Stomach (tissue), 8 donors: ENCODE measurements at regions not wholly inside any gene's neighbourhood (a gene's known extent, or its start where the extent isn't known, plus 50 kb on each side); places are given as distances from the start of the nearest gene placed in this dataset.
A peak's percentile ranks its signal among the peaks of the same experiment; 100 is the strongest.
"Not testable (repeated sequence)": the region's sequence is repeated elsewhere in the genome, so short reads cannot be mapped to it uniquely, and the experiment has no call there.

Source experiments
- DNase-seq, 2 donors: peaks; one replicate each; pipeline versions ENCODE4 v3.0.0 to v3.0.0-alpha.2; 2013 to 2019
- H3K27ac ChIP-seq, 5 donors: fragments of 200-600 bp in 4 of 5; sonication (generic) in 4 of 5; one replicate each; pipeline ENCODE4 v1.5.1; 2013 to 2019; ENCODE audit warnings: mild to moderate bottlenecking in 1 of 5, moderate library complexity in 1 of 5
- H3K27me3 ChIP-seq, 3 donors: fragments of 200-600 bp; sonication (generic); one replicate each; pipeline ENCODE4 v1.5.1; 2017 to 2019; ENCODE audit warnings: mixed run types in 1 of 3
- H3K36me3 ChIP-seq, 4 donors: fragments of 200-600 bp; sonication (generic); 1 replicate in 3 of 4; 2 replicates in 1 of 4; pipeline ENCODE4 v1.5.1; 2016 to 2019
- H3K4me1 ChIP-seq, 4 donors: fragments of 200-600 bp; sonication (generic); one replicate each; pipeline ENCODE4 v1.5.1; 2016 to 2019
- H3K4me3 ChIP-seq, 4 donors: fragments of 200-600 bp; sonication (generic) in 3 of 4; one replicate each; pipeline ENCODE4 v1.5.1; 2016 to 2019; ENCODE audit warnings: mild to moderate bottlenecking in 1 of 4
- H3K9me3 ChIP-seq, 4 donors: fragments of 200-600 bp; sonication (generic); one replicate each; pipeline ENCODE4 v1.5.1; 2016 to 2019
- WGBS, 5 donors: extraction: QIAGEN DNeasy Blood & Tissue Kit in 3 of 5; methylation state at CpG; one replicate each; pipeline versions ENCODE4 v1.1.5 to v1.1.7; 2013 to 2018; 5-methylcytosine and 5-hydroxymethylcytosine counted together
- intact Hi-C: fragments of 100-400 bp; cut with DNase I; formaldehyde crosslinking; loops from one replicate; pipeline ENCODE4 v1.15.1; 2023; ENCODE audit warnings: low total_unique reads
- TF ChIP-seq, protein P1 (sequence below), 7 experiments: fragments of 450-650 bp in 4 of 7; fragments of 200-600 bp in 3 of 7; sonication (generic) in 3 of 7; IDR thresholded peaks; one replicate each; pipeline ENCODE4 v1.5.1; 2016 to 2019; ENCODE audit warnings: antibody characterized with exemption in 7 of 7, control low read depth in 2 of 7, mild to moderate bottlenecking in 1 of 7
- donor health status: healthy with polysubstance abuse.
- donor health status: Bipolar disorder and iron deficiency.
- donor health status: healthy.

DNA sequence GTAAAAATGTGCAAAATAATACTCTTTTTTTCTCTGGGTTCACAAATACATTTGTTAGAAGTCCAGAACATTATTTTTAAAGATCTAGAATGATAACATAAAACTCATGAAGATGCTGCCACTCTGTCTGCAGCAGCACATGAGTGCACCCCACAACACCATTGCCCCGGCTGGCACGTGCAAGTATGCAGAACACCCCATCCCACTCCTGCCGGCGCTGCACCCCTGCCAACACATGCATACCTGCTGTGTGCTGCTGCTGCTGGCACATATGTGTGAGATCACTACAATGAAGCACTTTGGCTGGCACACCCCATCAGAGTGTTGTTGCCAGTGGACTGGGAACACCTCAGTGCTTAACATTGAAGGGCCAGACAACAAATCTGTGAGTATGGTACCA is 129.1 kb downstream of the CCT8L2 start:
- WGBS, 5 donors = 78 to 87% (median 85%) methylated on average over 4 of the region's 4 CpGs
- H3K4me3 ChIP-seq, H3K27ac ChIP-seq, H3K9me3 ChIP-seq, H3K4me1 ChIP-seq, DNase-seq, H3K27me3 ChIP-seq, H3K36me3 ChIP-seq, intact Hi-C loops: not testable (repeated sequence)

DNA sequence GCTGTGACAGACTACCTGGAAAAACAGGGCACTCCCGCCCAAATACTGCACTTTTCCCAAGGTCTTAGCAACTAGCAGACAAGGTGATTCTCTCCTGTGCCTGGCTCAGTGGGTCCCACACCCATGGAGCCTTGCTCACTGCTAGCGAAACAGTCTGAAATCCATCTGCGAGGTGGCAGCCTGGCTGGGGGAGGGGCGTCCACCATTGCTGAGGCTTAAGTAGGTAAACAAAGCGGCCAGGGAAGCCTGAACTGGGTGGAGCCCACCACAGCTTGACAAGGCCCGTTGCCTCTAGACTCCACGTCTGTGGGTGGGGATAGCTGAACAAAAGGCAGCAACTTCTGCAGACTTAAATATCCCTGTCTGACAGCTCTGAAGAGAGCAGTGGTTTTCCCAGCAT is 145.2 kb downstream of the CCT8L2 start:
- 47 to 50% (median 49%) methylated on average over 7 of the region's 7 CpGs; no CpG with 5 or more reads in 1 of the 5 donors for WGBS, 5 donors
- H3K4me3 ChIP-seq, H3K36me3 ChIP-seq, intact Hi-C loops, H3K27me3 ChIP-seq, H3K27ac ChIP-seq, DNase-seq, H3K4me1 ChIP-seq: not testable (repeated sequence)
- peaks cover 0 to 10% (median 4%) of the 10 kb centered on the region in 4 donors for H3K9me3 ChIP-seq

DNA sequence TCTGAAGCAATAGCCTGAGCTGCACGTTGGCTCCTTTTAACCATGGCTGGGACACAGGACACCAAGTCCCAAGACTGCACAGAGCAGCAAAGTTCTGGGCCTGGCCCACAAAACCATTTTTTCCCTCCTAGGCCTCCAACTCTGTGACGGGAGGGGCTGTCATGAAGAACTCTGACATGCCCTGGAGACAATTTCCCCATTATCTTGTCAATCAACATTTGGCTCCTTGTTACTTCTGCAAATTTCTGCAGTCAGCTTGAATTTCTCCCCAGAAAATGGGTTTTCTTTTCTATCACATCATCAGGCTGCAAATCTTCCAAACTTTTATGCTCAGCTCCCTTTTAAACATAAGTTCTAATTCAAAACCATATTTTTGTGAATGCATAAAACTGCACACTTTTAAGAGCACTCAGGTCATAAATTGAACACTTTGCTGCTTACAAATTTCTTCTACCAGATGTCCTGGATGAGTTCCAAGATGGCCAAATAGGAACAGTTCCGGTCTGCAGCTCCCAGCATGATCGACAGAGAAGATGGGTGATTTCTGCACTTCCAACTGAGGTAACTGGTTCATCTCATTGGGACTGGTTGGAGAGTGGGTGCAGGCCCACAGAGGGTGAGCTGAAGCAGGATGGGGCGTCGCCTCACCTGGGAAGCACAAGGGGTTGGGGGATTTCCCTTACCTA is 145.7 kb downstream of the CCT8L2 start:
- H3K9me3 ChIP-seq = peaks cover 0 to 10% (median 4%) of the 10 kb centered on the region in 4 donors
- H3K27me3 ChIP-seq, H3K4me1 ChIP-seq, intact Hi-C loops, H3K27ac ChIP-seq, H3K36me3 ChIP-seq, H3K4me3 ChIP-seq, DNase-seq: not testable (repeated sequence)
- 60 to 67% (median 65%) methylated on average over 4 to 6 of the region's 6 CpGs for WGBS, 5 donors

DNA sequence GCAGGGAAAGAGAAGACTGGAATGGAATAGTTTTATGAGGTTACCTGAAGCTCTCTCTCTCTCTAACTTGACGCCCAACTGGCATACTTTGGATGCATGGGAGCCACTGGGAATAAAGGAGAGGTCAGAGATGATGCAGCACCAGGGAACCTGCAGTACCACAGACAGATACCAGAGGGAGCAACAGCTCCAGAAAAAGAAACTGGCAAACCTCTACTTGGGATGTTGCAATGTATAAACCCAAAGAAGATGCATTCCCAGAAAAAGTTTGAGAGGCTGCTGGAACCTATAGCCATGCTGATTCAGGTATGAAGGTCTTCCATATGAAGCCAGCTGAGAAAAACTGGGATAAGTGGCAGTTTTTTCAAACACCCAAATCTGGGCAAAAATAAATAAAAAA is 151.6 kb downstream of the CCT8L2 start:
- DNase-seq, H3K27ac ChIP-seq, H3K4me3 ChIP-seq, H3K27me3 ChIP-seq, H3K4me1 ChIP-seq, H3K9me3 ChIP-seq, H3K36me3 ChIP-seq, intact Hi-C loops: not testable (repeated sequence)
- TF ChIP-seq, protein P1, sequence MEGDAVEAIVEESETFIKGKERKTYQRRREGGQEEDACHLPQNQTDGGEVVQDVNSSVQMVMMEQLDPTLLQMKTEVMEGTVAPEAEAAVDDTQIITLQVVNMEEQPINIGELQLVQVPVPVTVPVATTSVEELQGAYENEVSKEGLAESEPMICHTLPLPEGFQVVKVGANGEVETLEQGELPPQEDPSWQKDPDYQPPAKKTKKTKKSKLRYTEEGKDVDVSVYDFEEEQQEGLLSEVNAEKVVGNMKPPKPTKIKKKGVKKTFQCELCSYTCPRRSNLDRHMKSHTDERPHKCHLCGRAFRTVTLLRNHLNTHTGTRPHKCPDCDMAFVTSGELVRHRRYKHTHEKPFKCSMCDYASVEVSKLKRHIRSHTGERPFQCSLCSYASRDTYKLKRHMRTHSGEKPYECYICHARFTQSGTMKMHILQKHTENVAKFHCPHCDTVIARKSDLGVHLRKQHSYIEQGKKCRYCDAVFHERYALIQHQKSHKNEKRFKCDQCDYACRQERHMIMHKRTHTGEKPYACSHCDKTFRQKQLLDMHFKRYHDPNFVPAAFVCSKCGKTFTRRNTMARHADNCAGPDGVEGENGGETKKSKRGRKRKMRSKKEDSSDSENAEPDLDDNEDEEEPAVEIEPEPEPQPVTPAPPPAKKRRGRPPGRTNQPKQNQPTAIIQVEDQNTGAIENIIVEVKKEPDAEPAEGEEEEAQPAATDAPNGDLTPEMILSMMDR (IDR thresholded peaks at IDR 0.05) = peak in 2 of 7 experiments; percentile 35 to 44
- 0 to 28% (median 17%) methylated on average over 1 of the region's 1 CpG for WGBS, 5 donors

DNA sequence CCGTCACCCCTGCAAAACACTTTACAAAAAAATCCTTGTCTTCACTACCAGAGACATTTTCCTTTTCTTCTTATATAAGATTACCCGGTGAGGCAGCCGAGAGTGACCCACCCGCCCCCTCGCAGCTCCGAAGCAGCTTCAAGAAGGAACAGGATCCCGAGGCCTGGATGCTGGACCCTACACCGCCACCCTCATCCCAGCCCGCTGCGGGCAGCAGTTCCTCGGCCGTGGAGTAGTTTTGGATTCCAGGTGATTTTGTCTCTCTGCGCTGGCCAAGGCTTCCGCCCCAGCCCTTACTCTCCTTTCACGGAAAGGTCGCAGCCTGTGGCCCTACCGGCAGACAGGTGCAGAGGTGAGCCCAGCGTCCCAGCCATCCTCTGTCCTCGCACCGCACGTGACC is 169.1 kb downstream of the CCT8L2 start:
- intact Hi-C loops, H3K27me3 ChIP-seq, DNase-seq: not testable (repeated sequence)

DNA sequence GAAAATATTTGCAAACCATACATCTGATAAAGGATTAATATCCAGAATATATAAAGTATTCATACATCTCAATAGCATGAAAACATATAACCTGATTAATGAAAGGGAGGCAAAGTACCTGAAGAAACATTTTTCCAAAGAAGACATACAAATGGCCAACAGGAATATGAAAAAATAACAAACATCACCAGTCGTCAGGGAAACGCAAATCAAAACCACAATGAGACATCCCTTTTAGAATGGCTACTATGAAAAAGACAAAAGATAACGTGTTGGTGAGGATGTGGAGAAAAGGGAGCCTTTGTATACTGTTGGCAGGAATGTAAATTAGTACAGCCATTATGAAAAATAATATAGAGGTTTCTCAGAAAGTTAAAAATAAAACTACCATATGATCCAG is 175.1 kb downstream of the CCT8L2 start:
- H3K4me1 ChIP-seq, H3K4me3 ChIP-seq, intact Hi-C loops, H3K36me3 ChIP-seq, DNase-seq, H3K9me3 ChIP-seq, H3K27ac ChIP-seq, H3K27me3 ChIP-seq: not testable (repeated sequence)
- WGBS, 5 donors = 47 to 61% (median 52%) methylated on average over 3 of the region's 3 CpGs

More for the DNA sequence above, 169.1 kb downstream of the CCT8L2 start:
- H3K4me3 ChIP-seq, H3K4me1 ChIP-seq, H3K9me3 ChIP-seq, H3K36me3 ChIP-seq, H3K27ac ChIP-seq: not testable (repeated sequence)
- 80 to 90% (median 83%) methylated on average over 21 of the region's 21 CpGs for WGBS, 5 donors

DNA sequence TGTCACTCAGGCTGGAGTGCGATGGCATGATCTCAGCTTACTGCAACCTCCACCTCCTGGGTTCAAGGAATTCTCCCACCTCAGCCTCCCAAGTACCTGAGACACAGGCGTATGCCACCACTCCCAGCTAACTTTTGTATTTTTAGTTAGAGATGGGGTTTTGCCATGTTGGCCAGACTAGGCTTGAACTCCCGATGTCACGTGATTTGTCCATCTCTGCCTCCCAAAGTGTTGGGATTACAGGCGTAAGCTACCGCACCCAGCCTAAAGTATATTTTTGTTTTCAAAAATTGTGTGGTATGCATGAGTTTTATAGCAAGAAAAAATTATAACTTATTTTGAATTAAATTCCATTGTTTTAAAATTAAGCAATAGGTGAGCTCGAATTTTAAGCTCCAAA is 188.0 kb downstream of the CCT8L2 start:
- H3K27me3 ChIP-seq, H3K27ac ChIP-seq, DNase-seq, H3K36me3 ChIP-seq, intact Hi-C loops, H3K9me3 ChIP-seq, H3K4me3 ChIP-seq, H3K4me1 ChIP-seq: not testable (repeated sequence)
- WGBS, 5 donors = 73 to 84% (median 81%) methylated on average over 6 to 7 of the region's 7 CpGs

DNA sequence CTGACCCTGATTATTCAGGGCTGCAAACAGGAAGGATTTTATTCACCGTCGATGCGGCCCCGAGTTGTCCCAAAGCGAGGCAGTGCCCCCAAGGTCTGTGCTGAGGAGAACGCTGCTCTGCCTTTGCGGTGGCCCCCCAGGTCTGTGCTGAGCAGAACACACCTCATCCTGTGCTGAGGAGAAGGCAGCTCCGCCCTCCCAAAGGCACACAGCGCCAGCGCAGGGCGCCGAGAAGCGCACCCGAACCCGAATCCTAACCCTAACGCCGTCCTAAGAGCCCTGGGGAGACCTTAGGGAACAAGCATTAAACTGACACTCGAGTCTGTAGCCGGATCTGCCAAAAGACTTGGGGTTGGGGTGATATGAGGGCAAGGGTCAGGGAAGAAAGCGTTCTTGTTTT is 188.9 kb downstream of the CCT8L2 start:
- WGBS, 5 donors = 52 to 76% (median 68%) methylated on average over 16 to 20 of the region's 20 CpGs
- H3K4me1 ChIP-seq, H3K27me3 ChIP-seq, intact Hi-C loops, H3K36me3 ChIP-seq, H3K9me3 ChIP-seq, H3K4me3 ChIP-seq, H3K27ac ChIP-seq, DNase-seq: not testable (repeated sequence)

DNA sequence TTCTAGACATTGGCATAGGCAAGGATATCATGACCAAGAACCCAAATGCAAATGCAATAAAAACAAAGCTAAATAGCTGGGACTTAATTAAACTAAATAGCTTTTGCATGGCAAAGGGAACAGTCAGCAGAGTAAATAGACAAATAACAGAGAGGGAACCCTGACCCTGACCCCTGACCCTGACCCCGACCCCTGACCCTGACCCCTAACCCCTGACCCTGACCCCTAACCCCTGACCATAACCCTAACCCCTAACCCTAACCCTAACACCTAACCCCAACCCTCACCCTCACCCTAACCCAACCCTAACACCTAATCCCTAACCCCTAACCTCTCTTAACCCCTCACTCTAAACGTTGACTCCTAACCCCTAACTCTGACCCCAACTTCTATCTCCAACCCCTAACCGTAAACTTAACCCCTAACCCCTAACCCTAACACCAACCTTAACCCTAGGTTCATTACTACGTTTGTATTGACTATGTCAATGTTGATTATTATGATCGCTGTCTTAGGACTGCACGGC is 189.7 kb downstream of the CCT8L2 start:
- H3K27ac ChIP-seq, H3K9me3 ChIP-seq, H3K4me3 ChIP-seq, DNase-seq, H3K27me3 ChIP-seq, H3K4me1 ChIP-seq, intact Hi-C loops, H3K36me3 ChIP-seq: not testable (repeated sequence)
- WGBS, 5 donors = 45 to 54% (median 48%) methylated on average over 6 of the region's 6 CpGs

DNA sequence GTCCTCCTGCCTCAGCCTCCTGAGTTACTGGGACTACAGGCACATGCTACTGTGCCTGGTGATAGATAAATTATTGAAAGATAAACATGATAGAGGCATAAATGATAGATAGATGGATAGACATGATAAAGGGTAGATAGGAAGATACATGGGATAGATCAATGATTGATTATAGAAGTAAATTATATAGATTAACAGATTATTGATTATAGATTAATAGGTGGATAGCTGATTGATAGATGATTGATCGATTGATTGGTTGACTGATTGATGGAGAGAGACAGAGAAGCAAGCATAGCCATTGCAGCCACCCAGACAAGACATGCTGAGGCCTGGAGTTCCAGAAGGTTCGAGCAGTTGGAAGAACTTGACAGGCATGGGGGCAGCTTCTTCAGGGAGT is 199.1 kb downstream of the CCT8L2 start:
- H3K4me1 ChIP-seq, DNase-seq, H3K4me3 ChIP-seq, H3K27me3 ChIP-seq, H3K36me3 ChIP-seq, H3K27ac ChIP-seq, intact Hi-C loops: not testable (repeated sequence)
- WGBS, 5 donors = 51 to 72% (median 58%) methylated on average over 2 of the region's 2 CpGs
- peaks cover 0 to 12% (median 4%) of the 10 kb centered on the region in 4 donors for H3K9me3 ChIP-seq

DNA sequence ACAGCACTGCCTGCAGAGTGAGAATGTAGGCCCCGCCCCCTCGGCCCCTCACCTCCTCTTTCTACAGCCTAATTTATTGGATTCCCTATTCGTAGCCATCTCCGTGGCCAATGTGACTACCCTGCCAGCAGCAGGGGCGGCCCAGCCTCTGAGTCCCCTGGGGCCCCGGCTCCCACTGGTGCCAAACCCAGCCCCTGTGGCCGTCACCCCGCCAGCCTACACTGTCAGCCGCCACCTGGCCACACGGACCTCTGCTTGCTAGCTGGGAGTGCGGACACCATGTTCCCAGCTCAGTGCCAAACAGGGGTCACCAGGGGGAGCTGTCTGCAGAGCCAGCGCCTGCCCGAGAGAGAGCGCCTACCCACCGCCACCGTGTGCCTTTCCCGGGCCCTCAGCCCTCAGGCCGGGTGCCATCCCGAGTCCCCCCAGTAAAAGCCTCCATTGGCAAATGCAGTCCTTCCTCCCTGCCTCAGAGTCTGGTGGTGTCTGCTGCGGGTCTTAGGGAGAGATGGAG is 201.1 kb downstream of the CCT8L2 start:
- H3K4me1 ChIP-seq, H3K36me3 ChIP-seq, intact Hi-C loops, H3K4me3 ChIP-seq, H3K27ac ChIP-seq: not testable (repeated sequence)
- Histone ChIP-seq H3K27me3 (peaks cover 0 to 28% (median 0%) of the 10 kb centered on the region in 3 donors), H3K9me3 (peaks cover 0 to 25% (median 4%) of the 10 kb centered on the region in 4 donors)
- DNase-seq = peak in 1 of 2 donors; percentile 2
- WGBS, 5 donors = 59 to 88% (median 66%) methylated on average over 5 to 20 of the region's 20 CpGs
